CD4-positive, alpha-beta T cell treated with Interleukin-1 beta for 1 hour (primary cell): ENCODE measurements at regions not wholly inside any gene's neighbourhood (a gene's known extent, or its start where the extent isn't known, plus 50 kb on each side); places are given as distances from the start of the nearest gene placed in this dataset.

Experiments used
- DNase-seq, 2 donors: peaks; one replicate each; pipeline ENCODE4 v3.0.0-alpha.2; 2020 to 2022

GRCh38 chr1:112267206-112267605 lies 128.8 kb upstream of the CTTNBP2NL start:
- no peak for DNase-seq

GRCh38 chr1:112267929-112268328 lies 128.1 kb upstream of the CTTNBP2NL start:
- DNase-seq: no peak

- DNase-seq: no peak
These were observed 127.6 kb upstream of the CTTNBP2NL start for GRCh38 chr1:112268408-112268807.

- DNase-seq: no peak
These were observed 124.7 kb upstream of the CTTNBP2NL start for GRCh38 chr1:112271270-112271669.

GRCh38 chr1:112272101-112272772 lies 123.8 kb upstream of the CTTNBP2NL start:
- DNase-seq: no peak

- DNase-seq: no peak
These were observed 111.2 kb upstream of the CTTNBP2NL start for GRCh38 chr1:112284796-112285195.

GRCh38 chr1:112285316-112285715 lies 110.7 kb upstream of the CTTNBP2NL start:
- no peak for DNase-seq

GRCh38 chr1:112285746-112286145 lies 110.3 kb upstream of the CTTNBP2NL start:
- no peak for DNase-seq

- no peak for DNase-seq
These were observed 99.1 kb upstream of the CTTNBP2NL start for GRCh38 chr1:112296908-112297307.

- no peak for DNase-seq
These were observed 98.5 kb upstream of the CTTNBP2NL start for GRCh38 chr1:112297536-112297935.

GRCh38 chr1:112298558-112298957 lies 97.5 kb upstream of the CTTNBP2NL start:
- peak in 1 of 2 donors; percentile 7 for DNase-seq

GRCh38 chr1:112304126-112304525 lies 91.9 kb upstream of the CTTNBP2NL start:
- no peak for DNase-seq

- DNase-seq: no peak
These were observed 91.4 kb upstream of the CTTNBP2NL start for GRCh38 chr1:112304612-112305011.

GRCh38 chr1:112307930-112308591 lies 88.0 kb upstream of the CTTNBP2NL start:
- no peak for DNase-seq

GRCh38 chr1:112308716-112309115 lies 87.3 kb upstream of the CTTNBP2NL start:
- no peak for DNase-seq

GRCh38 chr1:112309499-112309898 lies 86.5 kb upstream of the CTTNBP2NL start:
- no peak for DNase-seq

GRCh38 chr1:112312315-112312714 lies 83.7 kb upstream of the CTTNBP2NL start:
- no peak for DNase-seq

GRCh38 chr1:112312879-112313278 lies 83.1 kb upstream of the CTTNBP2NL start:
- no peak for DNase-seq

- no peak for DNase-seq
These were observed 79.6 kb upstream of the CTTNBP2NL start for GRCh38 chr1:112316254-112316913.

- DNase-seq: no peak
These were observed 78.9 kb upstream of the CTTNBP2NL start for GRCh38 chr1:112317140-112317539.

- DNase-seq: no peak
These were observed 78.4 kb upstream of the CTTNBP2NL start for GRCh38 chr1:112317611-112318062.

GRCh38 chr1:112318263-112318662 lies 77.8 kb upstream of the CTTNBP2NL start:
- no peak for DNase-seq

- DNase-seq: no peak
These were observed 77.2 kb upstream of the CTTNBP2NL start for GRCh38 chr1:112318698-112319370.
